ENCODE measurements at regions not wholly inside any gene's neighbourhood (a gene's known extent, or its start where the extent isn't known, plus 50 kb on each side); places are given as distances from the start of the nearest gene placed in this dataset.

GRCh38 chr17:77326076-77326591, 185.4 kb downstream of the SEC14L1 start:
- no peaks in the 10 kb centered on the region for H3K36me3 Mint-ChIP-seq (ENCODE audit: low read depth)
- peaks cover 58% of the 10 kb centered on the region for H3K4me1 Mint-ChIP-seq
- peak overlapping the region; percentile 46 for H3K27ac Mint-ChIP-seq
- no peaks in the 10 kb centered on the region for H3K9me3 Mint-ChIP-seq
- H3K27me3 Mint-ChIP-seq (ENCODE audit: low read depth, poor library complexity): peaks cover 12% of the 10 kb centered on the region
- DNase-seq: no peak
- H3K4me3 Mint-ChIP-seq: no peak overlapping the region
- TF ChIP-seq, protein P1, sequence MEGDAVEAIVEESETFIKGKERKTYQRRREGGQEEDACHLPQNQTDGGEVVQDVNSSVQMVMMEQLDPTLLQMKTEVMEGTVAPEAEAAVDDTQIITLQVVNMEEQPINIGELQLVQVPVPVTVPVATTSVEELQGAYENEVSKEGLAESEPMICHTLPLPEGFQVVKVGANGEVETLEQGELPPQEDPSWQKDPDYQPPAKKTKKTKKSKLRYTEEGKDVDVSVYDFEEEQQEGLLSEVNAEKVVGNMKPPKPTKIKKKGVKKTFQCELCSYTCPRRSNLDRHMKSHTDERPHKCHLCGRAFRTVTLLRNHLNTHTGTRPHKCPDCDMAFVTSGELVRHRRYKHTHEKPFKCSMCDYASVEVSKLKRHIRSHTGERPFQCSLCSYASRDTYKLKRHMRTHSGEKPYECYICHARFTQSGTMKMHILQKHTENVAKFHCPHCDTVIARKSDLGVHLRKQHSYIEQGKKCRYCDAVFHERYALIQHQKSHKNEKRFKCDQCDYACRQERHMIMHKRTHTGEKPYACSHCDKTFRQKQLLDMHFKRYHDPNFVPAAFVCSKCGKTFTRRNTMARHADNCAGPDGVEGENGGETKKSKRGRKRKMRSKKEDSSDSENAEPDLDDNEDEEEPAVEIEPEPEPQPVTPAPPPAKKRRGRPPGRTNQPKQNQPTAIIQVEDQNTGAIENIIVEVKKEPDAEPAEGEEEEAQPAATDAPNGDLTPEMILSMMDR (IDR thresholded peaks at IDR 0.05): no peak

DNA sequence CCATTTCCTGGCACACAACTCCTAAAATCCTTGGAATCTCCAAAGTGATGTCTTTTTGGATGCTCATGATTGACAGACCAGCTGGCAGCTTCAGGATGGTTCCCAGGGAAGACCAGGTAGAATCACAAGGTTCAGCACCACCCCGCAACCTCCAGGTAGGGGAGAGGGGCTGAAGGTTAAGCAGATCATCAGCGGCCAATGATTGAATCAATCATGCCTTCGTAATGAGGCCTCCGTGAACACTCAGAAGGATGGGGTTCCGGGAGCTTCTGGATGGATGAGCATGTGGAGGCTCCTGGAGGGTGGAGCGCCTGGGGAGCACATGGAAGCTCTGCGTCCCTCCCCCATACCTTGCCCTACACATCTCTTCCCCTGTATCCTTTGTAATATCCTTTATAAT, 185.9 kb downstream of the SEC14L1 start:
- Mint-ChIP-seq H3K4me1 (peaks cover 63% of the 10 kb centered on the region), H3K36me3 (ENCODE audit: low read depth) (no peaks in the 10 kb centered on the region), H3K4me3 (no peak overlapping the region), H3K27ac (no peak overlapping the region), H3K27me3 (ENCODE audit: low read depth, poor library complexity) (peaks cover 15% of the 10 kb centered on the region), H3K9me3 (no peaks in the 10 kb centered on the region)
- TF ChIP-seq, protein P1 (IDR thresholded peaks at IDR 0.05): no peak
- DNase-seq: no peak

DNA sequence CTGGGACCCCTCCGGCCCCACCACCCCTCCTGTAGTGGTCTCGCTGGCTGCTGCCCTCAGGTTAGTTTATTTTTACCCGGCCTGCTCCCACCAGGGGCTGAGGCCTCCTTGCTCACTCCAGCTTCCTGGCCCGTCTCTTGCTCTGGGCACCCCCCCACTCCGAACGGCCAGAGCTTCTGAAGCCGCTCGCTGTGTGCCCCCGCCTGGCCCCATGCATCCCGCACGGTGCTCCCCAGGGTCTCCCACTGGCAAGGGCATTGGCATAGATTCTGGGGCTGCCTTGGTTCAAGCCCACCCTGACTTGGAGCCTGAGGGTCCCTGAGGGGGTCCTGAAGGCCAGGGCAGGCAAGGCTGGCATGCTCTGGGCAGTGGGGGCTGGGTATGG, 186.4 kb downstream of the SEC14L1 start:
- TF ChIP-seq, protein P1 (IDR thresholded peaks at IDR 0.05): no peak
- no peak overlapping the region for H3K27ac Mint-ChIP-seq

DNA sequence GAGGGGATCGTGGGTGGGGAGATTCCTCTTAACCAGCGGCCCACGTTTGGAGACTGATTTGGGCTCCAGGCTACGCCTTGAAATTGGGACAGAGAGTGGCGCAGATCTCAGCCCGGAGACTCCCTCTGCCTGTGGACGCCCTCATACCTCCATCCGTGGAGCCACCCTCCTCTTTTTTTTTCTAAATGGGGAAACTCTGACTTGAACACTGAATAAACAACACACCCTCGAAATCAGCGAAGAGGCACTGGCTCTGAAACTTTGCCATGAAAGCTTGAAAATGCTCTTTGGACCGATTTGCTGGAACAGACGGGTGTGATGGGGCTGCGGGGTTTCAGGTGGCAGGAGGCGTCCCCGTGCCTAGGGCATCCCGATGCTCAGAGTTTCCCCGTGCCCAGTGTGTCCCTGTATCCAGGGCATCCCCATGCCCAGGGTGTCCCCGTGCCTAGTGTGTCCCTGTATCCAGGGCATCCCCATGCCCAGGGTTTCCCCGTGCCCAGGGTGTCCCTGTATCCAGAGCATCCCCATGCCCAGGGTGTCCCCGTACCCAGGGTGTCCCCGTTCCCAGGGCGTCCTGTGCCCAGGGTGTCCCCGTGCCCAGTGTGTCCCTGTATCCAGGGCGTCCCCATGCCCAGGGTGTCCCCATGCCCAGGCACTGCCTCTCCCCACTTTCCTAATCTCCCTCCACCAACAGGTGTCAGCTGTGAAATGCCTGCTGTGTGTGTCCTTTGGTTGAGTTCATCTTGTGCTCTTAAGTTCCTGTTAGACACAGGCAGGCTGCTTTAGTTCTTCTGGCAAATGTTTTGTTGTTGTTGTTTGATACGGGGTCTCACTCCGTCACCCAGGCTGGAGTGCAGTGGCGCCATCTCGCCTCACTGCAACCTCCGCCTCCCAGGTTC, 187.0 kb downstream of the SEC14L1 start:
- Mint-ChIP-seq H3K4me1 (peaks cover 55% of the 10 kb centered on the region), H3K27ac (no peak overlapping the region), H3K36me3 (ENCODE audit: low read depth) (no peaks in the 10 kb centered on the region), H3K4me3 (no peak overlapping the region), H3K27me3 (ENCODE audit: low read depth, poor library complexity) (peaks cover 13% of the 10 kb centered on the region), H3K9me3 (peaks cover 1% of the 10 kb centered on the region)
- DNase-seq: no peak
- TF ChIP-seq, protein P1 (IDR thresholded peaks at IDR 0.05): no peak

More for the DNA sequence above, 186.4 kb downstream of the SEC14L1 start:
- no peak for DNase-seq
- Mint-ChIP-seq H3K27me3 (ENCODE audit: low read depth, poor library complexity) (peaks cover 15% of the 10 kb centered on the region), H3K36me3 (ENCODE audit: low read depth) (no peaks in the 10 kb centered on the region), H3K4me3 (no peak overlapping the region), H3K4me1 (peaks cover 62% of the 10 kb centered on the region), H3K9me3 (no peaks in the 10 kb centered on the region)

GRCh38 chr17:77328823-77329740, 188.3 kb downstream of the SEC14L1 start:
- peaks cover 10% of the 10 kb centered on the region for H3K27me3 Mint-ChIP-seq (ENCODE audit: low read depth, poor library complexity)
- peaks cover 43% of the 10 kb centered on the region for H3K4me1 Mint-ChIP-seq
- no peak overlapping the region for H3K4me3 Mint-ChIP-seq
- DNase-seq: no peak
- no peak overlapping the region for H3K27ac Mint-ChIP-seq
- no peaks in the 10 kb centered on the region for H3K36me3 Mint-ChIP-seq (ENCODE audit: low read depth)
- peaks cover 14% of the 10 kb centered on the region for H3K9me3 Mint-ChIP-seq
- TF ChIP-seq, protein P1 (IDR thresholded peaks at IDR 0.05): no peak
